ENCODE measurements at regions not wholly inside any gene's neighbourhood (a gene's known extent, or its start where the extent isn't known, plus 50 kb on each side); places are given as distances from the start of the nearest gene placed in this dataset.

DNA sequence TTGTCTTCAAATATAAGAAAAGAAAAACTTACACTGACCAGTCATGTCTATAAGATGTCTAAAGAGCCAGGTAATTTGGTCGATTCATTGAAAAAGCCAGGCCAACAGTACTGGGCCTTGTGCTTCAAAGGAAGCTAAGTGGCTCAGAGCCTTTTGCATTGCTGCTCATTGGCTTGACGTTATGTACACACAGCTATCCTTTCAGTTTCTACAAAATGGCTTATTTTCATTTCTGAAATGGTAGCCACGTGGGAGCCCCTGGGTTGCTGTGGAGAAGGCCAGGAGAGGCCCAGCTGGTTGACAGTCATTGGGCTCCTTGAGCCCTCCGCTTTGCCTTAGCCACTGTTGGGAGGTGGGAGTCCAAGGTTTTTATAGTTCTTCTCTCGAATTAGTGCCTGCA, 199.1 kb upstream of the CXorf66 start:
- TF ChIP-seq MAFK (IDR thresholded peaks at IDR 0.05; ENCODE audit: low read length) = no peak
- no peak for TF ChIP-seq POLR2AphosphoS5 (IDR thresholded peaks at IDR 0.05; ENCODE audit: control insufficient read depth, insufficient read depth, low read depth, low read length)
- TF ChIP-seq CHD4 (IDR thresholded peaks at IDR 0.05; ENCODE audit: insufficient read depth, insufficient replicate concordance, low read depth, low read length, poor library complexity, severe bottlenecking) = no peak
- TF ChIP-seq CBFA2T2 (conservative IDR thresholded peaks at IDR 0.05) = no peak
- TF ChIP-seq PHF21A (IDR thresholded peaks at IDR 0.05; ENCODE audit: borderline replicate concordance, low read depth) = no peak
- no peak for TF ChIP-seq GABPB1 (CRISPR knock-in tag; IDR thresholded peaks at IDR 0.05)
- TF ChIP-seq, protein P1, sequence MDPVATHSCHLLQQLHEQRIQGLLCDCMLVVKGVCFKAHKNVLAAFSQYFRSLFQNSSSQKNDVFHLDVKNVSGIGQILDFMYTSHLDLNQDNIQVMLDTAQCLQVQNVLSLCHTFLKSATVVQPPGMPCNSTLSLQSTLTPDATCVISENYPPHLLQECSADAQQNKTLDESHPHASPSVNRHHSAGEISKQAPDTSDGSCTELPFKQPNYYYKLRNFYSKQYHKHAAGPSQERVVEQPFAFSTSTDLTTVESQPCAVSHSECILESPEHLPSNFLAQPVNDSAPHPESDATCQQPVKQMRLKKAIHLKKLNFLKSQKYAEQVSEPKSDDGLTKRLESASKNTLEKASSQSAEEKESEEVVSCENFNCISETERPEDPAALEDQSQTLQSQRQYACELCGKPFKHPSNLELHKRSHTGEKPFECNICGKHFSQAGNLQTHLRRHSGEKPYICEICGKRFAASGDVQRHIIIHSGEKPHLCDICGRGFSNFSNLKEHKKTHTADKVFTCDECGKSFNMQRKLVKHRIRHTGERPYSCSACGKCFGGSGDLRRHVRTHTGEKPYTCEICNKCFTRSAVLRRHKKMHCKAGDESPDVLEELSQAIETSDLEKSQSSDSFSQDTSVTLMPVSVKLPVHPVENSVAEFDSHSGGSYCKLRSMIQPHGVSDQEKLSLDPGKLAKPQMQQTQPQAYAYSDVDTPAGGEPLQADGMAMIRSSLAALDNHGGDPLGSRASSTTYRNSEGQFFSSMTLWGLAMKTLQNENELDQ (CRISPR knock-in tag; IDR thresholded peaks at IDR 0.05; ENCODE audit: borderline replicate concordance) = no peak
- TF ChIP-seq BRCA1 (IDR thresholded peaks at IDR 0.05) = no peak
- TF ChIP-seq BRCA1 (CRISPR knock-in tag; IDR thresholded peaks at IDR 0.05) = no peak
- no peak for TF ChIP-seq TBP (optimal IDR thresholded peaks at IDR 0.05; ENCODE audit: low read depth, low read length)
- TF ChIP-seq RCOR1 (IDR thresholded peaks at IDR 0.05; ENCODE audit: borderline replicate concordance in 1 of 2, low read depth in 2 of 2, low read length in 2 of 2) = no peak
- no peak for TF ChIP-seq ZNF586 (CRISPR knock-in tag; conservative IDR thresholded peaks at IDR 0.05)
